ENCODE measurements at regions not wholly inside any gene's neighbourhood (a gene's known extent, or its start where the extent isn't known, plus 50 kb on each side); places are given as distances from the start of the nearest gene placed in this dataset.

DNA sequence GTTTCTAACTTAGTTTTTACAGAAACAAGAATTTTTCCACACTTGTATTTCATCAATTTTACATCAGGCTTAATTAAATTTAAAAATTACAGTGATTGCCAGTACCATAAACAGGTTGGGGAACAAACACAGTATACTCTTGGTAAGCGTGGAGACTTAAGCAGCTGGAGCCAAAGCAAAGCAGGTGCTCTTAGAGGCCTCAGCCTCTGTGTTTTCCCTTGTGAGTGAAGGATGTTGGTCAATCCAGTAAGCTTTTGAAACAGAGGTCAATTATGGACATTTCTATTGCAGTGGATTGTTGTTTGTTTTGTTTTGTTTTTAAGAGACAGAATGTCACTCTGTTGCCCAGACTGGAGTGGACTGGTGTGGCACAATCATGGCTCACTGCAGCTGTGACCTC is 100.6 kb upstream of the CELF2 start:
- Mint-ChIP-seq H3K27me3 (peaks cover 35% of the 10 kb centered on the region), H3K4me1 (peaks cover 4% of the 10 kb centered on the region), H3K36me3 (ENCODE audit: low read depth) (peaks cover 2% of the 10 kb centered on the region), H3K27ac (no peak overlapping the region), H3K4me3 (no peak overlapping the region)
- no peaks in the 10 kb centered on the region for H3K9me3 ChIP-seq (ENCODE audit: control insufficient read depth, low read length, poor library complexity, severe bottlenecking)
- ATAC-seq (no peak), DNase-seq (no peak)

DNA sequence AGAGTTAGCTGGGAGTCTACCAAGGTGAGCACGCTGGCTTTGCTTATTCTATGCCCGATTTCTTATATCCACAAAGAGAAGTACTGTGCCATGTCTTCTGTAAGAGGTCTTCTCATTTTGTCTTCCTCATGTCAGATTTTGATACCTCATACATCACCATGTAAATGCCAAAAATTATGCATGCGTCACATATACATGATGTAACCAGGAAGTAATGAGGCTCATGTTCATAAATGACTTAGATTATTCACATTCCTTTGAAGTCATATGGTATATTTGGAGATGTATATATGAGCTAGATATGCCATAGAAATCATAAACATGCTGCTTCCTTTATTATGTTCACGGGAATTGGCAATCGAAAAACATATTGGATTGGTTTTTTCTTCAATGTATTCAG is 97.7 kb upstream of the CELF2 start:
- Mint-ChIP-seq H3K27ac (no peak overlapping the region), H3K27me3 (peaks cover 36% of the 10 kb centered on the region), H3K4me1 (peaks cover 4% of the 10 kb centered on the region), H3K36me3 (ENCODE audit: low read depth) (peaks cover 2% of the 10 kb centered on the region), H3K4me3 (no peak overlapping the region)
- no peak for ATAC-seq
- H3K9me3 ChIP-seq (ENCODE audit: control insufficient read depth, low read length, poor library complexity, severe bottlenecking): no peaks in the 10 kb centered on the region
- no peak for DNase-seq

DNA sequence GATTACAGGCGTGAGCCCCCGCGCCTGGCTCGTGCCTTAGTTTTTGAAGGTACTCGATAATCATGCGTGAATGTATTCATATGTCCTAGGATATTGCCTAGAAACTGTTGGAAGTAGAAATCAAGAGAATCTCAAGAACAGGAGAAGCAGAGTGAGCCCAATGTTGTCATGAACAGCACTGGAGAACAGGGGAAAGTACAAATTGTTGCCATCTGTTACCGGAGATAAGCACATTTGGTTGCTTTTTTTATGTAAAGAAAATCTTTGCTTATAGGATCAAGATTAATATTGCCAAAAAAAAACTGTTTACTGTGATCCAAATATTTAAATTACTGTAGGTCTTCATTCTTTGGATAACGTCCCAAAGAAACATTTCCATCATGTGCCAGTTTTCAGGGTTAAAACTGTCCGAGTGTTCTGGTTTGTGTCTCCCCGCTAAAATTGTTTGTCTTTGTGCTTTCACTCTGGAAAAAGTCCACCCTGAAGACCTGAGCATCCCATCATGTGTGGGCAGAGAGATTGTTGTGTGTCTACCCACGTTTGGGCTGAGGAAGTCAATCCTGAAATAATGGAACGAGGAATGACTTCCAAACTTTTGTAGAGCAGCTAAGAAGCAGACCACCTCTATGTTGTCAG is 95.7 kb upstream of the CELF2 start:
- no peak for DNase-seq
- H3K9me3 ChIP-seq (ENCODE audit: control insufficient read depth, low read length, poor library complexity, severe bottlenecking): no peaks in the 10 kb centered on the region
- Mint-ChIP-seq H3K4me1 (no peaks in the 10 kb centered on the region), H3K27ac (no peak overlapping the region), H3K4me3 (no peak overlapping the region), H3K36me3 (ENCODE audit: low read depth) (peaks cover 2% of the 10 kb centered on the region), H3K27me3 (peaks cover 36% of the 10 kb centered on the region)
- ATAC-seq: no peak

DNA sequence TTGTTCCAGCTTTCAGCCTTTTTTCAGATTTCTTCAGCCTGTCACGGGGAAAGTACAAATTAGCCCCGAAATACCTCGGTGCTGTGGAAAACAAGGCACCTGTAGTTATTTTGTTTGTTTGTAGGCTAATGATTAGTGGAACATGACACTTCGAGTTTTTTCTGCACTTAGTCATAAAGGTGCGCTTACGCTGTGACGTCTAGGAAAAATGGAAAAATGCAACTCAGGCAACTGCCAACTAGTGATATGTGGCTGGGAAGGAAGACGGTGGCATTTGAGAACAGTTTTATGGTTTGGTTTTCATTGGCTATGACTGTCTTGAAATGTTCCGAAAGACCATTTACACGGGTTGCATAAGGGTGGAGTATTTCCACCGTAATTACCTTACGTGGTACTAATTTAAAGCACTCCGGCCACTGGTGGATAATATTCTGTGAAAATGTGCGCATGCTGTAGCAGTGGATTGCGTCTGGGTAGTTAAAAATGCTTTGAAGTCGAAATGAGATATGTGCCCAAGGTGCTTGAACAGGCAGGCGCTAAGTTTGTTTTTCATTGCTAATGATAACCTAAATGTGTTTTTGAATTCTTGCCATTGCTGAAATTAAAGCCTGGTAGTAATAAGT is 94.5 kb upstream of the CELF2 start:
- no peaks in the 10 kb centered on the region for H3K9me3 ChIP-seq (ENCODE audit: control insufficient read depth, low read length, poor library complexity, severe bottlenecking)
- DNase-seq (no peak), ATAC-seq (no peak)
- Mint-ChIP-seq H3K4me1 (no peaks in the 10 kb centered on the region), H3K27me3 (peaks cover 36% of the 10 kb centered on the region), H3K36me3 (ENCODE audit: low read depth) (peaks cover 2% of the 10 kb centered on the region), H3K4me3 (no peak overlapping the region), H3K27ac (no peak overlapping the region)

DNA sequence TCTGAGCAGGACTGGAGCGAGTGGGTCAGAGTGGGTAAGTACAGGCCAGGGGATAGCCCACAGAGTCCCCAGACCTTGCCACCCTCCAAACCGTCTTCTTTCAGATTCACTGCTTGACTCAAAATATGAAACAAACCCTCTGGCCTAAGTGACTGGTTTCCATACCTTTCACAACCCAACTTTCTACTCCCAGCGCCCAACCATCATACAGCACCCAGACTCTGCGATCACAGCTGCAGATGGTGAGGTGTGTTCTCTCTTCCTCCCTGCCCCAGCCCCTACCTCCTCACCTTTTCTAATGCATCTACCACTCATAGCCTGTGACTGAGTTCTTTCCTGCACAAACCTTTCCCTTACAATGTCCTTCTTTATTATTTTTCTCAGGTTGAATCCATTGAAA is 92.0 kb upstream of the CELF2 start:
- Mint-ChIP-seq H3K27ac (no peak overlapping the region), H3K36me3 (ENCODE audit: low read depth) (no peaks in the 10 kb centered on the region), H3K4me3 (no peak overlapping the region), H3K27me3 (peaks cover 34% of the 10 kb centered on the region), H3K4me1 (no peaks in the 10 kb centered on the region)
- DNase-seq (no peak), ATAC-seq (no peak)
- H3K9me3 ChIP-seq (ENCODE audit: control insufficient read depth, low read length, poor library complexity, severe bottlenecking): no peaks in the 10 kb centered on the region

DNA sequence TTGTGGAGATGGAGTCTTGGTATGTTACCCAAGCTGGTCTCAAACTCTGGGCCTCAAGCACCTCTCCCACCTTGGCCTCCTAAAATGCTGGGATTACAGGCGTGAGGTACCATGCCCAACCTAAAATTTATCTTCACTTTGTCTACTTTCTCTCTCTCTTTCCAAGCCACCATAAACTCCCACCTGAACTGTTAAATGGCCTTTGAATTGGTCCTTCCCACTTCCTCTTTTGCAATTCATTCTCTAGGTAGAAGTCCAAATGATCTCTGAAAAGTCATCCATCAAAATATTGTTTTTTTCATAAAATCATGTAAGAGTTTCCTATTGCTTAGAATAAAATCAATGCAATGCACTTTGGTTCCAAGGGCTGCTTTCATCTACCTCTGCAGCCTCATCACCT is 90.1 kb upstream of the CELF2 start:
- ATAC-seq (no peak), DNase-seq (no peak)
- Mint-ChIP-seq H3K27ac (no peak overlapping the region), H3K27me3 (peaks cover 28% of the 10 kb centered on the region), H3K36me3 (ENCODE audit: low read depth) (no peaks in the 10 kb centered on the region), H3K4me3 (no peak overlapping the region), H3K4me1 (no peaks in the 10 kb centered on the region)
- no peaks in the 10 kb centered on the region for H3K9me3 ChIP-seq (ENCODE audit: control insufficient read depth, low read length, poor library complexity, severe bottlenecking)

DNA sequence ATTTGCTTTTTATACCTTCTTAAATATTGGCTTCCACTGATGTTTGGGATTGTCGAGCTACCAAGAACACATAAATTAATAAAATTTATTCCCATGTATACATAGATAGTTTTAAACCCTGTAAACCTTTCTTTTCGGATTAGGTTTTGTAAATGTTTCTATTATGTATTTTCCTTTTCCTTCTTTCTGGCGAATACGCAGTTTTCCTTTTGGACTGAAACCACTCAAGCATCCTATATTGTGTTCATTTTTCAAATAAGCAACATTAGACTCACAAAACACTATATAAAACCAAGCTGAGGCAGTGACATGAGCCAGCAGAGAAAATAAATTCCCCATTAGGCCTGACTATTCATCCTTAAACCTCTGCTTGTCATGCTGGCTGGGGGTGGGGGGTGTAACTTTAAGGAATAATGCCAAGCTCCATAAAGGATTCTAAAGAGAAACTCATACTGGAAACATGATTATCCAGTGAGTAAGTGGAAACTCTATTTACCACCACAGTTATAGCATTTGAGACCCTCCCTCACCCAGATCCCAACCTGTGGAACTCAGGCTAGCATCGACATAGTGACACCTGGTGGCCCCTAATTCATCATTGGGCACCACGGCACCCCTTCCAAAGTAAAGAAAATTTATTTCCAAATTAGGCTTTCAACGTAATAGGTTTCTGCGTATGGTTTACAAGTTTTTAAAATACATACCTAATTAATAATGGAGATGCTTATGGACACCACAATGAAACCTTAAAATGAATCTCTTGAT is 86.5 kb upstream of the CELF2 start:
- H3K27ac Mint-ChIP-seq: no peak overlapping the region
- no peaks in the 10 kb centered on the region for H3K4me1 Mint-ChIP-seq
- no peaks in the 10 kb centered on the region for H3K36me3 Mint-ChIP-seq (ENCODE audit: low read depth)
- no peak for ATAC-seq
- peaks cover 41% of the 10 kb centered on the region for H3K27me3 Mint-ChIP-seq
- no peak overlapping the region for H3K4me3 Mint-ChIP-seq
- DNase-seq: no peak
- no peaks in the 10 kb centered on the region for H3K9me3 ChIP-seq (ENCODE audit: control insufficient read depth, low read length, poor library complexity, severe bottlenecking)

DNA sequence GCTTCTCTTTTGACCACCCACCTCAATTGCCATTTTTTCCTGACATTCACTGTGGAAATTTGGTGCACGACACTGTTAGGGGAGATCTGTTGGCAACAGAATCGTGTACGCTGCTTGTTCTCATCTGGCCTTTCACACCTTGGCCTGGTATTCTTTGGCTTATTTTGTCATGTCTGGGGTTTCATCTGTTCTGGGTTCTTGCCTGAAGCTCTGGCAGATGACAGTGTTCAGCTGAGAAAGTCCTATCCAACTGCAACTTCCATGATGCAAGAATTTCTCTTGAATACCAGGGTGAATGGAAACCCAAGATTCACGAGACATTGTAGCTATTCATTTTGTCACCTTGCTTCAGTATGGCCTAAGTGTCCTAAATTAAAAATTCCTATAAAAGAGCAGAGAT is 82.6 kb upstream of the CELF2 start:
- no peak overlapping the region for H3K4me3 Mint-ChIP-seq
- no peaks in the 10 kb centered on the region for H3K4me1 Mint-ChIP-seq
- H3K27ac Mint-ChIP-seq: no peak overlapping the region
- peaks cover 2% of the 10 kb centered on the region for H3K36me3 Mint-ChIP-seq (ENCODE audit: low read depth)
- DNase-seq (no peak), ATAC-seq (no peak)
- peaks cover 30% of the 10 kb centered on the region for H3K27me3 Mint-ChIP-seq
- H3K9me3 ChIP-seq (ENCODE audit: control insufficient read depth, low read length, poor library complexity, severe bottlenecking): no peaks in the 10 kb centered on the region

DNA sequence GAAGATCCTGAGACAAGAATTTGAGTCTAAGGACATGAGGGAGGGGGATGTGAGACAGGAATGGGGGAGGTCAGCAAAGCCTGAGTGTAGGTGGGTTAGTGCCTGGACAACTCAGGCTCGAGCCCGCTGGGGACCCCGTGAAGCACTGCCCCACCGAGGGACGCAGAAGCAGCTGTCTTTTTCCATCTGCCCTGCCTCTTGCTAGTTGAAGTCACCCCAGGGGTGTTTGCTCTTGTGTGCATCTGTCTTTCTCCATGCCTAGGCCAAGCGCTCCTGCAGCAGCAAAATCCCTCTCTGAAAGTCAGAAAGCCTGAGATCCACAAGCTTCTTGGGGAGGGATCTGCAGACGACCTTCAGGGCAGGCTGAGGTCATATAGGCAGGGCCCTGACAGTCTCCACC is 79.0 kb upstream of the CELF2 start:
- peaks cover 2% of the 10 kb centered on the region for H3K36me3 Mint-ChIP-seq (ENCODE audit: low read depth)
- H3K9me3 ChIP-seq (ENCODE audit: control insufficient read depth, low read length, poor library complexity, severe bottlenecking): peaks cover 2% of the 10 kb centered on the region
- no peak overlapping the region for H3K27ac Mint-ChIP-seq
- ATAC-seq (no peak), DNase-seq (no peak)
- peaks cover 33% of the 10 kb centered on the region for H3K27me3 Mint-ChIP-seq
- no peak overlapping the region for H3K4me3 Mint-ChIP-seq
- H3K4me1 Mint-ChIP-seq: no peaks in the 10 kb centered on the region

DNA sequence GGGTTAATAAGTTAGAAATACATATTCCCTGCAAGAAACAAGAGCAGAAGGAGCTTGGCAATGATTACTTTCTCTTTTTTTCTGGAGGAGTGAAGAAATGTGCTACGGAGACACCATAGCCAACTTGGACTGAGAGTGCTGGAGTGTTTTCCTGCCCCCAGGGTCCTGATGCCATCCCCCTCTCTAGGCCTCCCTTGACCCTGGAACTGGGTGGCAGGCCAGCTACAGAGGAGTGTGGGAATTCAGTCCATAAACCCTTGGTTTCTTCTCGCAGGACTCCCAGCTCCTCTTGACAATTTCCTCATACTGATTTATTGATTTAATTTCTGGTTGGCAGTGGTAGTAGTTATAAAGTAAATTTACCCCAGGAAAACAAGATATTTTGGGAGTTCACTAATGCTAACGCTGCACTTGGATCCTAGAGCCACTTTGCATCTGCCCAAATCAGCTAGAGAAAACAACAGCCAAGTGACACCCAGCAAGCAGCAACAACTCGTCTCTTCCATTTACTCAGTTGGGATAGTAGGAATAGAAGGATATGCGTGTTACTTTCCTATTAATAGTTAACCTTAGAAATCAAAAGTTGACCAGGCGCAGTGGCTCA is 76.4 kb upstream of the CELF2 start:
- H3K4me1 Mint-ChIP-seq: no peaks in the 10 kb centered on the region
- DNase-seq: no peak
- peaks cover 2% of the 10 kb centered on the region for H3K9me3 ChIP-seq (ENCODE audit: control insufficient read depth, low read length, poor library complexity, severe bottlenecking)
- no peak overlapping the region for H3K4me3 Mint-ChIP-seq
- peaks cover 2% of the 10 kb centered on the region for H3K36me3 Mint-ChIP-seq (ENCODE audit: low read depth)
- peaks cover 38% of the 10 kb centered on the region for H3K27me3 Mint-ChIP-seq
- H3K27ac Mint-ChIP-seq: no peak overlapping the region
- ATAC-seq: no peak

DNA sequence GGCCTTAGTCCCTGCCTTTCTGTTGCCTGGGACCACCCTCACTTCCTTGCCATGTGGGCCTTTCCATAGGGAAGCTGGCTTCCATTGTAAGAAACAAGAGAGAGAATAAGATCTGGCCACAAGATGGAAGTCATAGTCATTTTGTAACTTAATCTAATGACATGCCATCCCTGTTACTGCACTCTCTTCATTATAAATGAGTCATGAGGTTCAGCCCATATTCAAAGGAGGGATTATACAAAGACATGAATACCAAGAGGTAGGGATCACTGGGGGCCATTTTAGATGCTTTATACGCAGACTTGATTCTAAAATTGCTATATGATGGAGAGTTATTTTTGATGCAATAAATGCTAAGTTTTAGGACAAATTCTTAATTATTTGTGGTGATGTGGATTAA is 75.2 kb upstream of the CELF2 start:
- no peak for ATAC-seq
- H3K27me3 Mint-ChIP-seq: peaks cover 46% of the 10 kb centered on the region

DNA sequence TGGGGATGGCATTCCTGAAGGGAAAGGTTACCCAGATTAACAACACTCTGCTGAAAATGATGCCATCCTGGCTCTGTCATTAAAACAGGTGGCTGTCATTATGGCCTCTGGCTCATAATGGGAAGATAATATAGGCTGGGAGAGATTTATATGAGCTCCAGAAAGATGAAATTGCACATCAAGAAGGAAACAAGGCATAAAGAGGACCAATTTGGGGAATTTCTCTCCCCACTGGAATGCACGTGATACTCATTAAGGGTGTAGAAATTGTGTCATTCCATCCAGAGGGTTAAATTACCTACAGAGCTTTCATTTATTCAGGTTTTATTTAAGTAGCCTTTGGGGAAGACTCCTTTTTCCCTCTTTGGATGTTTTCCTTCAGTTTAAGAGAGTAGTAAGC is 71.6 kb upstream of the CELF2 start:
- peaks cover 63% of the 10 kb centered on the region for H3K27me3 Mint-ChIP-seq

More for the DNA sequence above, 75.2 kb upstream of the CELF2 start:
- Mint-ChIP-seq H3K27ac (no peak overlapping the region), H3K36me3 (ENCODE audit: low read depth) (peaks cover 2% of the 10 kb centered on the region), H3K4me1 (no peaks in the 10 kb centered on the region), H3K4me3 (no peak overlapping the region)
- H3K9me3 ChIP-seq (ENCODE audit: control insufficient read depth, low read length, poor library complexity, severe bottlenecking): peaks cover 2% of the 10 kb centered on the region
- DNase-seq: no peak

DNA sequence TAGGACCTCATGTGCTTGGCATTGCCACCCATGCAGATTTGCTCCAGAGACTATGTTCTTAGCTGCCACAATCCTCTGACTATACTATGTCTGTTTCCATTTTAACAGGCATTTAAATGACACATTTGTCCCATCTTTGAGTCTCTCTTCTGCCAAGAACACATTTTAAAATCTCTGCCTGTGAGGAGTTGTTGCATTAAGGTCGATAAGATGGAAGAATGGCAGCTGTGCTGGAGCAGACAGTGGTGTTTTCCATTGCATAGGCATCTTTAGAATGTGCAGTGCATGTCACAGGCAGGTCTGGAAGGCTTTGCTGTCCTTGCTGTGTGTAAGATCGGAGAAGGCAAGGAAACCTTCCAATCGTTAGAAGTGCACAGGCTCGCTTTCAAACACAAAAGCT is 70.9 kb upstream of the CELF2 start:
- Mint-ChIP-seq H3K27me3 (peaks cover 58% of the 10 kb centered on the region), H3K4me3 (no peak overlapping the region), H3K36me3 (ENCODE audit: low read depth) (peaks cover 3% of the 10 kb centered on the region), H3K27ac (no peak overlapping the region), H3K4me1 (peaks cover 2% of the 10 kb centered on the region)
- DNase-seq: no peak
- H3K9me3 ChIP-seq (ENCODE audit: control insufficient read depth, low read length, poor library complexity, severe bottlenecking): peaks cover 2% of the 10 kb centered on the region
- ATAC-seq: no peak

More for the DNA sequence above, 71.6 kb upstream of the CELF2 start:
- H3K36me3 Mint-ChIP-seq (ENCODE audit: low read depth): peaks cover 3% of the 10 kb centered on the region
- peaks cover 2% of the 10 kb centered on the region for H3K4me1 Mint-ChIP-seq
- no peak for DNase-seq
- no peak overlapping the region for H3K27ac Mint-ChIP-seq
- H3K9me3 ChIP-seq (ENCODE audit: control insufficient read depth, low read length, poor library complexity, severe bottlenecking): peaks cover 2% of the 10 kb centered on the region
- no peak for ATAC-seq
- H3K4me3 Mint-ChIP-seq: no peak overlapping the region
